Stimulated activated CD8-positive, alpha-beta memory T cell treated with anti-CD3 and anti-CD28 coated beads, Interleukin-15, amount 100 ng/mL, for 1 hour (primary cell): ENCODE measurements at regions not wholly inside any gene's neighbourhood (a gene's known extent, or its start where the extent isn't known, plus 50 kb on each side); places are given as distances from the start of the nearest gene placed in this dataset.

Experiments
- DNase-seq: peaks from one replicate; pipeline ENCODE4 v3.0.0-alpha.2; 2020; ENCODE audit warnings: low read depth

DNA sequence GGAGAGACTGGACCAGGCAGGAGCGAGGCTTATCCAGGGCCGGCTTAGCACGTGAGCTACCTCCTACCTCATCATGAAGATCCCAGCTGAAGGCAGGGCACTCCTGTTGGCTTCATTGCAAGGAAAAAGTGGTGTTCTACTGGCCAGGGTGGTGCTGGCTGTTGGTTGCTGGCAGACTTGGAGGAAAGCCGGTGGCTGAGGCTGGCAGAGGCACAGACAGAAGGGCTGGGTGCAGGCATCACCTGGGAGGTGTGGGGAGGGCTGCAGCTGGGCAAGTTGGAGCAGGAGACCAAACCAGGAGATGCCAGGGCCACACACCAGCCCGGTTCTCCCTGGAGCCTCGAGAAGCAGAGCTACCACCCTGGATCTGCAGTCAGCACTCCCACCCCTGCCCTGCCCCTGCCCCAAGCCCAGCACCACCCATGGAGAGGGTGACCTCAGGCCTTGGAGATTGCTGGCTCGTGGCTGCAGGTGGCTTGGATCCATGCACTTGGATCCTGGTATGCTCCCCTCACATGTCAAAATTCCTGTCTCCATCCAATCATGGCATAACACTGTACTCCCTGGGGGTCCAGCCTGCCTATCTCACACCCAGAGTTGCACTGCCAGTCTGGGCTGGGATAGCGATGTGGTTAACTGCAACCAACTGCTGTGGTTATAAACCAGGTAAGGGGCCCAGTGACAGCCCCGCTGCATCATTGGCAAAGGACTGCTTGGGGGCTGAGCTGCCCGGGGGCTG, 49.7 kb downstream of the GLI2 start:
- no peak for DNase-seq

DNA sequence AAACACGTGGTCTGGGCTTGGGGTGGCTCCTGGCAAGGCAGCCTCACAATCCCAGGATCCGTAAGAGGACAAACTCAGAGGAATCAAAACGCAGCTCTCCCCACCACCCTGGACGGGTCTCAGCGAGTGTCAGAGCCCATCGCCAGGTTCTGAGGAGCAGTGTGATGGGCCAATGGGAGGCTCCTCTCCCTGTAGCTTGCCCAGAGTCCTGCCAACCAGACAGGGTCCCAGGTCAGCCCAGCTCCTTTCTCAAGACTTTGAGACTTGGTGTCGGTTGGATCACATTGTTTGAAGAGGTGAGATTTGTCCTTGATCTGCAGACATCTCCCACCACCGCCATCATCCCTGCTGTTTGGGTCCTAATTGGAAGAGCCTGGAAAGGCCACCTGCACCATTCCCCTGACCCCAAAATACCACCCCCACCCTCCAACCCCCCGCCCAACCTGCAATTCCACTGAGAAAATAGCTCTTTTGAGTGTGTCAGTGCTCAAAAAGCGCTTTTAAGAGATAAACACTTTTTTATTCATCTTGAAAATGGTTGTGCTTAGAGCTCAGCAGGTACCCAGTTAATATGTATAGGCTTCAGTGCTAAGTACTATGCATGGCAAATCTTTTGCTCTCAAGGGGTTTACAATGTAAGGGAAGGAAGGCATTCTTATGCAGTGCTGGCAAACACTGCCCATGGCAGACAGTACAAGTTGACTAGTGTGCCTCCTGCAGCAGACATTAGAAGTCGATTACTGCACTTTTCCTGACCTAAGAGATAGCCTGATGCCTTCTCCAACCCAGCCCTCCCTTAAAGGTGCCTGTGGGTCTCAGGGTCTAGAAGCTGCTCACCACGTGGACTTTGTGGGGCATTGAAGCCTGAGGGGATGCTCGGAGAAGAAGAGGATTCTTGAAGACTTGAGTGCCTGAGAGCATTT, 50.6 kb downstream of the GLI2 start:
- DNase-seq, result no peak

GRCh38 chr2:120787111-120787821, 51.6 kb downstream of the GLI2 start:
- no peak for DNase-seq

- no peak for DNase-seq
Measured at GRCh38 chr2:120787822-120788700, 52.4 kb downstream of the GLI2 start.

DNA sequence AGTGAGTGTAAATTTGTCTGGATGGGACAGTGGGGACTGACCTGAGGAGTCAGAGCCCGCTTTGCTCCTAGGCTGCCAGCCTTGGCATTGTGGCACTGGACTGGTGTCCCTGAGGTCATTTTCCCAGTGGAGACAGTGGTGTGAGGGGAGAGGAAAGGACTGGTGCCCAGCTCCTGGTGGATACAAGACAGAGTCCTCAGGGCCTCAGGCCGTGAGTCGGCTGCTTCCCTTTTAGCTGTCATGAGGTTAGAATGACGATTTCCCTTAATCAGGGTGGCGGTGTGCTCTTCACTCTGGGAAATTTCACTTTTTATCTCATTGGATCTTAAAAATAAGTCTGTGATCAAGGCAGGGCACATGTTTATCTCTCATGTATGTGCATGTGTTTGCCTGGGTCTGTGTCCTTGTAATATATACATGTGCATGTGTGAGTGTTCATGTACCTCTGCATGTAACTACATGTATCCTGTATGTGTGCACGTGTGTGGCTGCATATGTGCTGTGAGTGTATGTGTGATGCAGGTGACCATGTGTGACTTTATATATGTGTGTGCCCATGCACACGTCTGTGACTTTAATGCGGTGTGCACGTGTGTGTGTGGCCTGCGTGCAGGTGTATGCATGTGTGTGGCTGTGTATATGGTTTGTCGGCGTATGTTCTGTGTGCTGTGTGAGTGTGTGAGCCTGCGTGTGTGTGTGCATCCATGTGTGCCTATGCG, 55.7 kb downstream of the GLI2 start:
- no peak for DNase-seq

DNA sequence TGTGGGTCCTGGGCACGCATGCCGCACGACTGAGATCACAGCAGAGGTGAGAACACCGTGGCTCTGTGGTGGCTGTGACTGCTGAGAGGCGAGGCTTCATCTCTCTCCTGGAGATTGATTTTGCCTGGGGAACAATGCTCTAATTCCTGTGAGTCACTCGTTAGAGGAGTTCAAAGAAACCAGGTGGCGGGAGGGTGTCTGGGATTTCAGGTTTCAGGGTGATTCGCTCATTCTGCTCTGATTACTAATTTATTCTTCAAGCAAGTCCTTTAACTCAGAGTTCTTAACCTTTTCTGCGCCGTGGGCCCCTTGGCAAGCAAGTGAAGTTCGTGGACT, 56.3 kb downstream of the GLI2 start:
- DNase-seq, result no peak

- no peak for DNase-seq
Measured at GRCh38 chr2:120793682-120794403, 58.2 kb downstream of the GLI2 start.

GRCh38 chr2:120794716-120795115, 59.0 kb downstream of the GLI2 start:
- no peak for DNase-seq

GRCh38 chr2:120796094-120796493, 60.4 kb downstream of the GLI2 start:
- no peak for DNase-seq

DNA sequence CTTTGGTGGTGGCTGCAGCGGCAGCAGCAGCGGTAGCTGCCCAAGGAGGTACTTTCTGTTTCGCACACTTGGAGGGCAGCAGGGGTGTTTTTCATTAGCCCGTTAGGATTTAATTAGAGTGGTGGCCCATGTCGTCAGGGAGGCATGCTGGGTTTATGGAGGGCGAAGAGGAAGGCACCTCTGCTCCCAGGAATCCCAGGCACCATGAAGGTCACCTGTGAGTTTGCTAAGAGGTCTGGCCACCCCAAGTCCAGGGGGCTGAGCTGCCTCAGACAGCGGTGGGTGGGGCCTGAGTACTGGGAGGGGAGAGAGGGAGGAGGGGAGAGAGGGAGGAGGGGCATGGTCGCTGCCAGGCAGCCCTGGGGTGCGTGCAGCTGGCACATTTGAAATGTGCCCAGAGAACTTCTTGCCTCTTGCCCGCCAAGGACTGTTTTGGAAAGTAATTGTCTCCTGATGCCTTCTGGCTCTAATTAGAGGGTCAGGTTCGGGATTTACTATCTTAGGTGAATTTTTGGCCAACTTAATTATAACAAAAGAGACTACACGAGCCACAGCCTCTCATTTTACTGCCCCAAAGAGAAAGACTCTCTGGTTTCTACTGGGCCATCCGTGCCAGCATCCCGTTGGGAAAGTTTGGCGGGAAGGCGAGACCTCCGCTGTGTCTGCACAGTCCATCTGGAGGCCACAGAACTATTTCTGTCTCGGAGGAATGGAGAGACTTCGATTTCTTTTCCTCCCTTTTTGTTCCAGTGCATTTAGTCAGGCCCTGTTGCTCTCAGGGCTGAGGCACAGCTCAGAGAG, 62.0 kb downstream of the GLI2 start:
- DNase-seq, result no peak

GRCh38 chr2:120798567-120799247, 63.0 kb downstream of the GLI2 start:
- DNase-seq, result no peak

GRCh38 chr2:120802158-120802557, 66.5 kb downstream of the GLI2 start:
- DNase-seq, result no peak

GRCh38 chr2:120802867-120803484, 67.3 kb downstream of the GLI2 start:
- DNase-seq, result no peak

DNA sequence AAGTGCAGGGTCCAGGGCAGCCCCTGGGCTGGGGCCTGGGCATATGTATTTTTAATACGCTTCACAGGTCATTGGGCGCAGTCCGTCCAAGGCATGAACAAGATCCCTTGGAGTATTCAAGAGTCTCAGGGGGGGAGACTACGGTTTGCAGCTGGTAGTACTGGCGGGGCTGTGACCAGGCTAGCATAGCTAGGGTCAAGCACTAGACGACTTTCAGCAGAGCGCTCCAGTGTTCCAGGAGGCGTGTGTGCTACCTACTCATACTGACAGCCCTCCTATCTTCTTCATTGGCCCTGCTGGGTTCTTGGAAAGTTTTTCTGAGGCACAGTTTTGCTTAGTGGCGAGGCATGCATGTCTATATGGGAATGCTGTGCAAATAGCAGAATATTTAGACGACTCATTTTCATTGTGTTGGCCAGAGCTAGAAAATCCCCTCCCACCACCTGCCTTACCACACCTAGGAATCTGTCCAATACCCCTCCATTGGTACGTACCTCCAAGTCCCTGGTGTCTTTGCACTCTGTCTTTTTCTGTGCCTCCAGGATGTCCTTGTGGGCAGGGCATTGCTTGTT, 68.2 kb downstream of the GLI2 start:
- no peak for DNase-seq

DNA sequence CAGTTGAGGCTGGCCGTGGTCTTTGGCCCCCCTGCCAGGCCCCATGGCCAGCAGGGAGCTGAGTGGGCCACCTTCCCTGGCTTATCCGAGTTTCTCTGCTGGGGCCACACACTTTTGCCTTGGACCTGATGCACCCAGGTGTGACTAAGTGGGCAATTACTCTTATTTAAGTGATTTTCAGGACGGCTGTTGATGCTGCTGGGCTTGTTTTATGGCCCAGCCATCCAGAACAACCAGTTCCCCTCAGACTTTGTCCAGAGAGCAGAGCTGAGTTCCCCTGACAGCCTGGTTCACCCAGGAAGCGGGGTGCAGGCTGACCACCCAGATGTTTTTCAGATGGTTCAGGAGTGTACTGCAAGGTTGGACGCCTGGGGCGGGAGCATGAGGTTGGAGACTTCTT, 68.8 kb downstream of the GLI2 start:
- DNase-seq, result no peak

- DNase-seq, result no peak
Measured at GRCh38 chr2:120805011-120805410, 69.3 kb downstream of the GLI2 start.

DNA sequence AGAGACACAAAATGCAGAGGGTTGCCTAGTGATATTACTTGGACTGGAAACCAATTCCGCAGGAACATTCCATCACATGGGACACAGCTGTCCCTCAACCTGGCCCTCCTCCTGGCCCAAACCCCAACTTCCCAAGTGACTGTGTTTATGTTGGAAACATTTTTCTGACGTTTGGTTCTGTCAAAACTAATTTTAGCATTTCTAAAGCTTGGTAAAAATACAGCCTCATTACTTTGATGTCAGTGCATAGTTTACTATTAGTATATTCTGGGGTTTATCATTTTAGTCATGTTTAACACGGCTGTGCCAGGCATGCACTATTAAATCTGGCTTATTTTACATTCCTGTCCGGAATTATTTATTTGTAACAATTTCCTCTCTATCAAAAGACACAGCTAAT, 69.9 kb downstream of the GLI2 start:
- no peak for DNase-seq

DNA sequence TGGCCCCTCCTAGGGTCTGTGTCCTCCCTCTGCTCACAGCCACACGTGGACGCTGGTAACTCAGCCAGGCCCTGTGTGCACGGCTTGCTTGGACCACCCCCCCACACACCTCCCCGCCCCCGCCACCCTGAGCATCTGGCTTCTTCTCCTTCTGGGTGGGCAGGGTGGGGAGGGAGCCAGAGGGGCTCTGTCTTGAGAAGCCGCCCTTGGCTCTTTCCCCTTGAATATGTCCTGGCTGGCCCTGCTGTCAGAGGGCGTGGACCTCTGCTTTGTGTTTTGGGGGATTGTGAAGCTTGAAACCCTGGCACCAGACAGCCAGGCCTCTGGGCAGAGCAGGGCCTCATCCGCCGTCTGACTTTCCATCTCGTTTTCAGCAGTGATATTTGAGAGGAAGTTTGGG, 72.1 kb downstream of the GLI2 start:
- DNase-seq, result no peak
